ENCODE measurements at regions not wholly inside any gene's neighbourhood (a gene's known extent, or its start where the extent isn't known, plus 50 kb on each side); places are given as distances from the start of the nearest gene placed in this dataset.

- TF ChIP-seq REST (IDR thresholded peaks at IDR 0.05; ENCODE audit: unreplicated experiment) (no peak), CTCF (conservative IDR thresholded peaks at IDR 0.05; ENCODE audit: low read depth in 2 of 2) (no peak), EZH2 (IDR thresholded peaks at IDR 0.05; ENCODE audit: low read depth, unreplicated experiment) (no peak), EZH2phosphoT487 (IDR thresholded peaks at IDR 0.05; ENCODE audit: unreplicated experiment) (no peak), POLR2AphosphoS5 (IDR thresholded peaks at IDR 0.05; ENCODE audit: low read depth) (no peak), ZNF462 (CRISPR knock-in tag; IDR thresholded peaks at IDR 0.05) (no peak), CREB1 (CRISPR knock-in tag; IDR thresholded peaks at IDR 0.05; ENCODE audit: low read depth) (no peak), ETS1 (IDR thresholded peaks at IDR 0.05) (no peak), JUNB (IDR thresholded peaks at IDR 0.05; ENCODE audit: unreplicated experiment) (no peak), ZNF114 (CRISPR knock-in tag; IDR thresholded peaks at IDR 0.05) (no peak), ZNF331 (CRISPR knock-in tag; IDR thresholded peaks at IDR 0.05; ENCODE audit: low read depth) (no peak)
Measured at GRCh38 chr9:75282047-75282446, 193.7 kb downstream of the OSTF1 start.
